ENCODE measurements at regions not wholly inside any gene's neighbourhood (a gene's known extent, or its start where the extent isn't known, plus 50 kb on each side); places are given as distances from the start of the nearest gene placed in this dataset.

DNA sequence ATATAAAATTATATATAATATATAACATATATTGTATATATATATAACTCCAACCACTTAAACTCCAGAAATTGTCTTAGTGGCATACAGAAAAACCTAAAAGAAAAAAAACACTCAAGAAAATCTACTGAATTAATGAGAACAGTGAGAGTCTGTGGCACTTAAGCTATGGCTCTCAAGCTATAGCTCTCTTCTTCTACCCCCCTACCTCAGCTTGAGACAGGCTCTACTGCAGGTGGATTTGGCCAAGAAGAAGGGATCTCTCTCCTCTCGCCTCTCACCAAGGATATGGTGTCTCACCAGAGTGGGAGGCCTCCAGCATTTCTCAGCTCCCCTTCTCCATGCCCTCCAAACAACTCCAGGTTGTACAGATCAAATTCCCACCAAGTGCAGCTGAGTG lies 64.5 kb upstream of the DAB2 start:
- no peak for DNase-seq

DNA sequence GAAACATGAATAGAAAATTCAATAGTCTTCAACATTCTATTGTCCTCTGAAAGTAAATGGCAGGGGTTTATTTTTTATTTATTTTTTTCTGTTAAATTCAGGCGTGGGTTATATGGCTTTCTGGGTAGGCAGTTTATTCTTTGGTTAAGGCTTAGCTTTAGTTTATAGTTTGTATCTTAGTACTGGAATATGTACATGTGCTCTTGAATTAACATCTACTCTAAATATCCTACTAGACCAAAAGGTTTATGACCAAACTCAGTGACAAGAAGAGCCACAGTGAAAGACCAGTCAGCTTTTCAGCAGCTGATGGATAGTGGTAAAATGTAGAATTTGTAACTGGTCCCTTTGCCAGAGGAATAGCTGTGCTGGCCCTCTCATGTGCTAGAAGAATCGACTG lies 62.0 kb upstream of the DAB2 start:
- DNase-seq = no peak

DNA sequence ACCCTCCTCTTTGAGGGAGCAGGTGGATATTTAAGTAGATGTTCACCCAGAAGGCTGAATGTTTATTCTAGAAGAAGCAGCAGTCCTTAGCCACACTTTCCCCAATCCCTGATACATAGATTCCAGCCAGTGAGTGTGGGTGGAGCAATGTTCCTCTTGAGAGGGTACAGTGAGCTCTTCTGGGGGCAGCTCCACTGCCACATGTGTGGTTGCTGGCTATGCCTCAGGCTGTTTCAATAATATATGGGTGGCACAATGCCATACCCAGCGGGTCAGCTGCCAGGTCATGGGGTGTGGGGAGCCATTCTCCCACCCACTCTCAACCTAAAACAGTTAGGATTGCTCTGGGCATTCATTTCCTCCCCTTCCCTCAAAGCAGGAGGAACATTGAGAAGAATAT lies 61.6 kb upstream of the DAB2 start:
- no peak for DNase-seq

GRCh38 chr5:39485079-39485478 lies 60.3 kb upstream of the DAB2 start:
- DNase-seq = no peak

- DNase-seq = no peak
These were observed 59.9 kb upstream of the DAB2 start for GRCh38 chr5:39484673-39485072.

- DNase-seq = no peak
These were observed 57.3 kb upstream of the DAB2 start for GRCh38 chr5:39482098-39482497.

DNA sequence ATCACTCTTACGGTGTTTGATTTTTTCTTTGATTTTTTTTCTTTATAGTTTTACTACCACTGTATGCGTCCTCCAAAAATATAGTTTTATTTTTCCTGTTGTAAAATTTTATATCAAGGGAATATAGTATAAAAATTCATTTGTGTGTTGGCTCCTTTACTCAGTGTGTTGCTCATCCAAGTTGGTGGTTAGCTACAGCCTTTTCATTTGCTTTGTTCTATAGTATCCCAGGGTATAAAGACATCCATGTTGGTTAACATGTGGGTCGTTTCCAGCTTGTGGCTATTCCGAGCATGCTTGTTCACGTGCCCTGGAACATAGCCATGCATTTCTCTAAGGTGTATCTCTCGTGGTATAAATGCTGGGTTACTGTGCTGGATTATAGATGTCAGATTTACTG lies 54.8 kb upstream of the DAB2 start:
- no peak for DNase-seq

- no peak for DNase-seq
These were observed 54.1 kb upstream of the DAB2 start for GRCh38 chr5:39478863-39479262.

GRCh38 chr5:39476843-39477220 lies 52.1 kb upstream of the DAB2 start:
- no peak for DNase-seq

- no peak for DNase-seq
These were observed 51.4 kb upstream of the DAB2 start for GRCh38 chr5:39475881-39476842.

- DNase-seq = no peak
These were observed 50.4 kb upstream of the DAB2 start for GRCh38 chr5:39475159-39475571.
